MCF 10A (cell line): ENCODE measurements at regions not wholly inside any gene's neighbourhood (a gene's known extent, or its start where the extent isn't known, plus 50 kb on each side); places are given as distances from the start of the nearest gene placed in this dataset.

Experiments used
- BruUV-seq: library from RNA; stranded (reverse); fragments of 400-500 nt; replicated peaks from 2 replicates; lab custom pipeline; 2021; lab: Mats Ljungman, UMichigan
- CTCF ChIA-PET: fragments of 300-600 bp; sonication (Branson Sonifier 250); formaldehyde crosslinking; extraction: SDS; loops from one replicate; lab custom pipeline; 2021; ENCODE audit warnings: antibody characterized with exemption, inconsistent platforms; lab: Yijun Ruan, JAX
- POLR2A ChIA-PET: fragments of 300-600, 350-650 bp; sonication (Branson Sonifier 250); formaldehyde crosslinking; extraction: SDS; loops from one replicate; lab custom pipeline; 2020; ENCODE audit warnings: antibody characterized with exemption, inconsistent platforms; lab: Yijun Ruan, JAX
- DNase-seq: peaks from one replicate; pipeline ENCODE4 v3.0.0-alpha.2; 2018; ENCODE audit not compliant: unreplicated experiment
- H3K27ac Mint-ChIP-seq: one replicate; pipeline ENCODE4 v1.8.0; 2022; ENCODE audit warnings: mild to moderate bottlenecking, low read depth, mixed read lengths; ENCODE audit not compliant: unreplicated experiment
- H3K27me3 Mint-ChIP-seq: one replicate; pipeline ENCODE4 v1.8.0; 2022; ENCODE audit warnings: mixed read lengths; ENCODE audit not compliant: insufficient read depth, unreplicated experiment
- H3K36me3 Mint-ChIP-seq: one replicate; pipeline ENCODE4 v1.8.0; 2022; ENCODE audit warnings: mild to moderate bottlenecking, moderate library complexity, mixed read lengths; ENCODE audit not compliant: insufficient read depth, unreplicated experiment
- H3K4me1 Mint-ChIP-seq: one replicate; pipeline ENCODE4 v1.8.0; 2022; ENCODE audit warnings: mixed read lengths; ENCODE audit not compliant: insufficient read depth, unreplicated experiment
- H3K4me3 Mint-ChIP-seq: one replicate; pipeline ENCODE4 v1.8.0; 2022; ENCODE audit warnings: mild to moderate bottlenecking, moderate library complexity, mixed read lengths; ENCODE audit not compliant: unreplicated experiment
- H3K9me3 Mint-ChIP-seq: one replicate; pipeline ENCODE4 v1.8.0; 2022; ENCODE audit warnings: mixed read lengths; ENCODE audit not compliant: unreplicated experiment
- intact Hi-C: fragments of 100-400 bp; cut with micrococcal nuclease; formaldehyde crosslinking; loops from 2 replicates; pipeline ENCODE4 v1.14.1; 2022
- TF ChIP-seq, protein P1 (sequence below): fragments of 200-600 bp; IDR thresholded peaks from one replicate; pipeline ENCODE4 v1.8.0; 2022; ENCODE audit warnings: antibody characterized with exemption, mild to moderate bottlenecking; ENCODE audit not compliant: unreplicated experiment

GRCh38 chr12:124432376-124432775 lies 135.0 kb downstream of the NCOR2 start:
- TF ChIP-seq, protein P1, sequence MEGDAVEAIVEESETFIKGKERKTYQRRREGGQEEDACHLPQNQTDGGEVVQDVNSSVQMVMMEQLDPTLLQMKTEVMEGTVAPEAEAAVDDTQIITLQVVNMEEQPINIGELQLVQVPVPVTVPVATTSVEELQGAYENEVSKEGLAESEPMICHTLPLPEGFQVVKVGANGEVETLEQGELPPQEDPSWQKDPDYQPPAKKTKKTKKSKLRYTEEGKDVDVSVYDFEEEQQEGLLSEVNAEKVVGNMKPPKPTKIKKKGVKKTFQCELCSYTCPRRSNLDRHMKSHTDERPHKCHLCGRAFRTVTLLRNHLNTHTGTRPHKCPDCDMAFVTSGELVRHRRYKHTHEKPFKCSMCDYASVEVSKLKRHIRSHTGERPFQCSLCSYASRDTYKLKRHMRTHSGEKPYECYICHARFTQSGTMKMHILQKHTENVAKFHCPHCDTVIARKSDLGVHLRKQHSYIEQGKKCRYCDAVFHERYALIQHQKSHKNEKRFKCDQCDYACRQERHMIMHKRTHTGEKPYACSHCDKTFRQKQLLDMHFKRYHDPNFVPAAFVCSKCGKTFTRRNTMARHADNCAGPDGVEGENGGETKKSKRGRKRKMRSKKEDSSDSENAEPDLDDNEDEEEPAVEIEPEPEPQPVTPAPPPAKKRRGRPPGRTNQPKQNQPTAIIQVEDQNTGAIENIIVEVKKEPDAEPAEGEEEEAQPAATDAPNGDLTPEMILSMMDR = no peak
- H3K4me1 Mint-ChIP-seq = no peaks in the 10 kb centered on the region
- ChIA-PET CTCF (no interaction called here), POLR2A (no interaction called here)
- no peaks in the 10 kb centered on the region for H3K27me3 Mint-ChIP-seq
- no peak for DNase-seq
- intact Hi-C loops = no loop called here
- peaks cover 47% of the 10 kb centered on the region for H3K36me3 Mint-ChIP-seq
- H3K9me3 Mint-ChIP-seq = no peaks in the 10 kb centered on the region
- no TSS peak for BruUV-seq
- H3K27ac Mint-ChIP-seq = peak overlapping the region; percentile 2
- no peak overlapping the region for H3K4me3 Mint-ChIP-seq

DNA sequence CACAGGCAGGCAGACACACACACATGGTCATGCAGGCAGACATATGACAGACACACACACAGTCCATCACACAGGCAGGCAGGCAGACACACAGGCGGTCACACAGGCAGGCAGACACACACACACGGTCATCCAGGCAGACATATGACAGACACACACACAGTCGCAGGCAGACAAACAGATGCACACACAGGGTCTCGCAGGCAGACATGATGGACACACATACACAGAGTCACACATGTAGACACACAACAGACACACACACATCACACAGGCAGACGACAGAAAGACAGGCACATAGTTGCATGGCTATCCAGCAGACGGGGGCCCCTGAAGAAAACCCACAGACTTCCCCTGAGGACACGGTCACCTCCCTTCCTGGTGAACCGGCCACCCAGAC lies 135.4 kb downstream of the NCOR2 start:
- intact Hi-C loops = no loop called here
- no peak overlapping the region for H3K4me3 Mint-ChIP-seq
- H3K36me3 Mint-ChIP-seq = peaks cover 47% of the 10 kb centered on the region
- H3K27ac Mint-ChIP-seq = peak overlapping the region; percentile 2
- no peaks in the 10 kb centered on the region for H3K9me3 Mint-ChIP-seq
- POLR2A ChIA-PET = no interaction called here
- TF ChIP-seq, protein P1 = no peak
- DNase-seq = no peak
- CTCF ChIA-PET = no interaction called here
- no TSS peak for BruUV-seq
- no peaks in the 10 kb centered on the region for H3K27me3 Mint-ChIP-seq
- no peaks in the 10 kb centered on the region for H3K4me1 Mint-ChIP-seq

- no peak overlapping the region for H3K27ac Mint-ChIP-seq
- peaks cover 53% of the 10 kb centered on the region for H3K36me3 Mint-ChIP-seq
- no peak overlapping the region for H3K4me3 Mint-ChIP-seq
- no peaks in the 10 kb centered on the region for H3K9me3 Mint-ChIP-seq
- no peaks in the 10 kb centered on the region for H3K4me1 Mint-ChIP-seq
- ChIA-PET POLR2A (no interaction called here), CTCF (no interaction called here)
- TF ChIP-seq, protein P1 = no peak
- no peaks in the 10 kb centered on the region for H3K27me3 Mint-ChIP-seq
- no peak for DNase-seq
- intact Hi-C loops = no loop called here
- no TSS peak for BruUV-seq
These were observed 135.6 kb downstream of the RFLNA start for GRCh38 chr12:124430491-124430890.

DNA sequence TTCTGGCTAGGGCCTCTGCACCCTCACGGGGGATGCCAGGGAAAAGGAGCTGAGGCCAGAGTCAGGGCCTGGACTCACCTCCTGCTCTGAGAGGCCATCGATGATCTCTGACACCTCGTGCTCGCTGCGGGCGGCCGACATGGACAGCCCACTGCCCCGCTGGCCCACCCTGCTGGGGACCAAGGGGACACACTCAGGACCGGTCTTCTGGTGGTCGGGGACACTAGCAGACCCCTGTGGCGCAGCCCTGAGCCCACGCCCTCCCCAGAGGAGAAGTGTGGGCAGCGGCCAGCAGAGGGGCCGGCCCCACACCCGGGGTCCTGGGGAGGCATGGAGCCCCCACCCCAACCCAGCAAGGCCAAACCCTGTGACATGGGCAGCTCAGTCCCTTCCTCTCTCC lies 134.6 kb downstream of the RFLNA start:
- no TSS peak for BruUV-seq

More for the DNA sequence above, 134.6 kb downstream of the RFLNA start:
- H3K27ac Mint-ChIP-seq = no peak overlapping the region
- H3K9me3 Mint-ChIP-seq = no peaks in the 10 kb centered on the region
- H3K27me3 Mint-ChIP-seq = no peaks in the 10 kb centered on the region
- intact Hi-C loops = no loop called here
- peaks cover 54% of the 10 kb centered on the region for H3K36me3 Mint-ChIP-seq
- CTCF ChIA-PET = interaction anchor here (0.6 to 0.7 kb wide), 3 partner anchors 36 to 1735 kb away, joined by 3 to 4 read pairs (median 3); no protein-coding TSS in a partner anchor
- POLR2A ChIA-PET = interaction anchor here (0.8 kb wide), 1 partner anchor 223 kb away, joined by 3 read pairs; no protein-coding TSS in a partner anchor
- no peak overlapping the region for H3K4me3 Mint-ChIP-seq
- DNase-seq = no peak
- TF ChIP-seq, protein P1 = no peak
- H3K4me1 Mint-ChIP-seq = peaks cover under 1% of the 10 kb centered on the region
